ENCODE measurements at regions not wholly inside any gene's neighbourhood (a gene's known extent, or its start where the extent isn't known, plus 50 kb on each side); places are given as distances from the start of the nearest gene placed in this dataset.

GRCh38 chr18:52288403-52289004 lies 51.5 kb upstream of the DCC start:
- no peak overlapping the region for H3K27ac ChIP-seq
- DNase-seq (ENCODE audit: low read depth, low spot score), result no peak

- no peak overlapping the region for H3K27ac ChIP-seq
- no peak for DNase-seq (ENCODE audit: low read depth, low spot score)
Observed at GRCh38 chr18:52289392-52289791, 50.6 kb upstream of the DCC start.
